Endothelial cell of umbilical vein (primary cell): ENCODE measurements at regions not wholly inside any gene's neighbourhood (a gene's known extent, or its start where the extent isn't known, plus 50 kb on each side); places are given as distances from the start of the nearest gene placed in this dataset.

Experiments used
- BruUV-seq: library from RNA; stranded (reverse); fragments of 400-500 nt; replicated peaks from 2 replicates; lab custom pipeline; 2021; lab: Mats Ljungman, UMichigan
- CTCF ChIA-PET: fragments of 300-600, 350-600 bp; sonication (Branson Sonifier 250); formaldehyde crosslinking; loops from one replicate; lab custom pipeline; 2021; ENCODE audit warnings: antibody characterized with exemption, inconsistent platforms; lab: Charles Lee
- POLR2A ChIA-PET: fragments of 300-600, 350-600 bp; sonication (Branson Sonifier 250); formaldehyde crosslinking; loops from one replicate; lab custom pipeline; 2021; ENCODE audit warnings: antibody characterized with exemption, inconsistent platforms; lab: Charles Lee
- DNase-seq: peaks from one replicate; pipeline ENCODE4 v3.0.0-alpha.2; 2011; ENCODE audit warnings: low read depth, low spot score
- FAIRE-seq: peaks from 2 replicates; lab custom pipeline; 2011; peaks lifted over from hg19 to GRCh38; lab: Jason Lieb, UNC
- H2AFZ ChIP-seq: 2 replicates; pipeline ENCODE4 v1.6.0; 2012; ENCODE audit warnings: low read depth, low read length, control low read depth, inconsistent platforms
- H3K27ac ChIP-seq: 2 replicates; pipeline ENCODE4 v1.5.1; 2011; ENCODE audit warnings: low read depth, mild to moderate bottlenecking, control low read depth, low read length, moderate library complexity; ENCODE audit not compliant: insufficient read depth
- H3K27me3 ChIP-seq, 2 experiments: 2 replicates each; pipeline versions ENCODE4 v1.6.0 to v1.6.1; 2011; ENCODE audit warnings: low read length in 2 of 2, mixed read lengths in 1 of 2; ENCODE audit not compliant: control insufficient read depth in 2 of 2, insufficient read depth in 2 of 2
- H3K36me3 ChIP-seq, 2 experiments: 2 replicates in 1 of 2; 3 replicates in 1 of 2; pipeline ENCODE4 v1.5.1; 2011; ENCODE audit warnings: low read length in 2 of 2, mild to moderate bottlenecking in 1 of 2, moderate library complexity in 1 of 2; ENCODE audit not compliant: control insufficient read depth in 2 of 2, insufficient read depth in 2 of 2; ENCODE audit errors: extremely low read depth in 1 of 2
- H3K4me1 ChIP-seq: 3 replicates; pipeline ENCODE4 v1.5.1; 2011; ENCODE audit warnings: mild to moderate bottlenecking, low read length; ENCODE audit not compliant: control insufficient read depth, insufficient read depth; ENCODE audit errors: extremely low read depth
- H3K4me2 ChIP-seq: 2 replicates; pipeline ENCODE4 v1.6.1; 2011; ENCODE audit warnings: low read length, control low read depth, mixed read lengths; ENCODE audit not compliant: insufficient read depth
- H3K4me3 ChIP-seq, 3 experiments: fragments of 200-600 bp in 1 of 3; sonication (generic), shearing (Covaris generic) in 1 of 3; replicated peaks in 1 of 3; 2 replicates each; pipeline ENCODE4 v1.5.1; 2011 to 2016; ENCODE audit warnings: control low read depth in 3 of 3, low read length in 3 of 3, mild to moderate bottlenecking in 2 of 3, inconsistent platforms in 1 of 3, low read depth in 1 of 3, moderate library complexity in 1 of 3; ENCODE audit not compliant: insufficient read depth in 1 of 3
- H3K79me2 ChIP-seq: 2 replicates; pipeline ENCODE4 v1.6.0; 2012; ENCODE audit warnings: low read length, inconsistent platforms; ENCODE audit not compliant: control insufficient read depth, insufficient read depth
- H3K9ac ChIP-seq: replicated peaks from 2 replicates; pipeline ENCODE3; 2011; ENCODE audit warnings: low read length, control low read depth; ENCODE audit not compliant: insufficient read depth; ENCODE audit errors: extremely low read depth
- H3K9me1 ChIP-seq: replicated peaks from 3 replicates; pipeline ENCODE4 v1.6.0; 2011; ENCODE audit warnings: mild to moderate bottlenecking, low read length; ENCODE audit not compliant: control insufficient read depth, insufficient read depth; ENCODE audit errors: extremely low read depth
- H3K9me3 ChIP-seq: replicated peaks from 2 replicates; pipeline ENCODE4 v1.5.1; 2012; ENCODE audit warnings: low read length, inconsistent platforms; ENCODE audit not compliant: control insufficient read depth, insufficient read depth
- H4K20me1 ChIP-seq: replicated peaks from 2 replicates; pipeline ENCODE3; 2011; ENCODE audit warnings: mild to moderate bottlenecking, low read length; ENCODE audit not compliant: control insufficient read depth, insufficient read depth; ENCODE audit errors: extremely low read depth
- CTCF ChIP-seq, 2 donors: IDR thresholded peaks; 1 replicate in 1 of 2; 2 replicates in 1 of 2; pipeline ENCODE4 v1.5.1; 2011; ENCODE audit warnings: low read length in 2 of 2, mild to moderate bottlenecking in 2 of 2, moderate library complexity in 2 of 2, control low read depth in 1 of 2, inconsistent platforms in 1 of 2, low read depth in 1 of 2; ENCODE audit not compliant: insufficient read depth in 1 of 2; ENCODE audit errors: extremely low read depth in 1 of 2
- EZH2 ChIP-seq: IDR thresholded peaks from 2 replicates; pipeline ENCODE4 v1.6.1; 2012; ENCODE audit warnings: borderline replicate concordance, low read depth, mild to moderate bottlenecking, moderate library complexity, low read length, inconsistent platforms; ENCODE audit not compliant: severe bottlenecking
- FOS ChIP-seq: IDR thresholded peaks from 2 replicates; pipeline ENCODE4 v1.6.1; 2011; ENCODE audit warnings: mild to moderate bottlenecking, low read length, moderate library complexity, borderline replicate concordance; ENCODE audit not compliant: insufficient read depth
- GATA2 ChIP-seq: IDR thresholded peaks from 2 replicates; pipeline ENCODE4 v1.7.0; 2011; ENCODE audit warnings: low read depth, mild to moderate bottlenecking, moderate library complexity, mixed read lengths, low read length; ENCODE audit not compliant: insufficient read length, insufficient read depth
- JUN ChIP-seq: IDR thresholded peaks from 2 replicates; pipeline ENCODE4 v1.6.1; 2011; ENCODE audit warnings: borderline replicate concordance, low read depth; ENCODE audit not compliant: insufficient read length, insufficient read depth
- MAX ChIP-seq: IDR thresholded peaks from 2 replicates; pipeline ENCODE4 v1.6.1; 2011; ENCODE audit not compliant: insufficient read depth, insufficient read length
- MYC ChIP-seq: IDR thresholded peaks from one replicate; pipeline ENCODE4 v1.6.1; 2011; ENCODE audit warnings: mild to moderate bottlenecking, low read depth, low read length
- POLR2A ChIP-seq: IDR thresholded peaks from 2 replicates; pipeline ENCODE4 v1.6.1; 2012; ENCODE audit warnings: low read depth, mild to moderate bottlenecking, control low read depth, low read length
- POLR2AphosphoS5 ChIP-seq: IDR thresholded peaks from 2 replicates; pipeline ENCODE4 v1.6.1; 2012; ENCODE audit warnings: low read depth, mild to moderate bottlenecking, control low read depth, low read length, moderate library complexity; ENCODE audit not compliant: insufficient read depth
- dilution Hi-C: fragments of 300-500 bp; cut with MboI; formaldehyde crosslinking; loops from one replicate; pipeline ENCODE4 v1.15.0; 2019; ENCODE audit warnings: low sequenced_read_pairs; ENCODE audit not compliant: extremely low pct_ligation_motif_present
- intact Hi-C: fragments of 100-400 bp; cut with micrococcal nuclease; formaldehyde crosslinking; loops from one replicate; pipeline ENCODE4 v1.10.0; 2022

GRCh38 chr13:38017320-38017719, 147.7 kb upstream of the TRPC4 start:
- no peak for FAIRE-seq
- TF ChIP-seq POLR2AphosphoS5: no peak
- no peak for TF ChIP-seq CTCF (IDR thresholded peaks at IDR 0.05; ENCODE audit: extremely low read depth in 1 of 2, insufficient read depth in 1 of 2, low read depth in 1 of 2, low read length in 2 of 2)
- TF ChIP-seq GATA2: no peak
- TF ChIP-seq MYC: no peak
- TF ChIP-seq JUN: no peak
- no peak for TF ChIP-seq POLR2A
- no peak for TF ChIP-seq MAX
- TF ChIP-seq EZH2: no peak
- TF ChIP-seq FOS: no peak

More at GRCh38 chr13:38017320-38017719, 147.7 kb upstream of the TRPC4 start:
- no peaks in the 10 kb centered on the region for H3K36me3 ChIP-seq
- no peaks in the 10 kb centered on the region for H4K20me1 ChIP-seq
- no peak overlapping the region for H2AFZ ChIP-seq
- no peak overlapping the region for H3K4me3 ChIP-seq
- no peak for DNase-seq
- H3K4me1 ChIP-seq: no peaks in the 10 kb centered on the region
- H3K9me3 ChIP-seq: no peaks in the 10 kb centered on the region
- CTCF ChIA-PET: no interaction called here
- H3K9ac ChIP-seq: no peak overlapping the region
- dilution Hi-C loops (no loop called here), intact Hi-C loops (no loop called here)
- no peaks in the 10 kb centered on the region for H3K9me1 ChIP-seq
- POLR2A ChIA-PET: no interaction called here
- H3K79me2 ChIP-seq: no peaks in the 10 kb centered on the region
- BruUV-seq: no TSS peak
- no peak overlapping the region for H3K4me2 ChIP-seq
- H3K27me3 ChIP-seq: no peaks in the 10 kb centered on the region
- no peak overlapping the region for H3K27ac ChIP-seq
